ENCODE measurements at regions not wholly inside any gene's neighbourhood (a gene's known extent, or its start where the extent isn't known, plus 50 kb on each side); places are given as distances from the start of the nearest gene placed in this dataset.

DNA sequence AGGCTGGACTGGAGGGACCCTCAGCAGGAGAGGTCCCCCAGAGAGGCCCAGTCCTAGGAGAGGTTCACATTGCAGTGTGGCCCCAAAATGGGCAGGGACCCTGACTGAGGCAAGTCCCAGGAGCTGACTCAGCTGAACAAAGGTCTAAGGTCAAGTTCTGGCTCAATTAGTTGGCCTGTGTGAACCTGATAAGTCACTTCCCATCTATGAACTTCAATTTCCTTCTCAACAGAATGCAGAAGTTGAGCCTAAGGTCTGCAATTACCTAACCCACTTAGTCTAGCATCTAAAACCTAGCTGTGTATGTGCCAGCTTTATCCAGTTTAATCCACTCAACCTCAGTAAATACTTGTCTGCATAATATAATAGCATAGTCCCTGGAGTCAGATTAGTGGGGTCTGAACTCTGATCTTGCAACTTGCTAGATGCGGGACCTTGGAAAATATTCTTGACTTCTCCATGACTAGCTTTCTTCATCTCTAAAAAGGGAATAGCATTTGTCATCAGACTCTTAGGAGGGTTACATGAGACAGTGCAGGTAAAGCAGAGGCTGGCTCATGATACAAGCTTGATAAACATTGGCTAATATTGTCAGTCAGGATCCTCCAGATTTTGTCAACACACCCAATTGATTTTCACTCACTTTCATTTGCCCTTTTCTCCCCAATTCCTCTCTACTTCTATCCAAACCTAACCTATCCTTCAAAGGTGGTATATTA lies 465.5 kb downstream of the INSC start (continued):
- TF ChIP-seq, protein P1, sequence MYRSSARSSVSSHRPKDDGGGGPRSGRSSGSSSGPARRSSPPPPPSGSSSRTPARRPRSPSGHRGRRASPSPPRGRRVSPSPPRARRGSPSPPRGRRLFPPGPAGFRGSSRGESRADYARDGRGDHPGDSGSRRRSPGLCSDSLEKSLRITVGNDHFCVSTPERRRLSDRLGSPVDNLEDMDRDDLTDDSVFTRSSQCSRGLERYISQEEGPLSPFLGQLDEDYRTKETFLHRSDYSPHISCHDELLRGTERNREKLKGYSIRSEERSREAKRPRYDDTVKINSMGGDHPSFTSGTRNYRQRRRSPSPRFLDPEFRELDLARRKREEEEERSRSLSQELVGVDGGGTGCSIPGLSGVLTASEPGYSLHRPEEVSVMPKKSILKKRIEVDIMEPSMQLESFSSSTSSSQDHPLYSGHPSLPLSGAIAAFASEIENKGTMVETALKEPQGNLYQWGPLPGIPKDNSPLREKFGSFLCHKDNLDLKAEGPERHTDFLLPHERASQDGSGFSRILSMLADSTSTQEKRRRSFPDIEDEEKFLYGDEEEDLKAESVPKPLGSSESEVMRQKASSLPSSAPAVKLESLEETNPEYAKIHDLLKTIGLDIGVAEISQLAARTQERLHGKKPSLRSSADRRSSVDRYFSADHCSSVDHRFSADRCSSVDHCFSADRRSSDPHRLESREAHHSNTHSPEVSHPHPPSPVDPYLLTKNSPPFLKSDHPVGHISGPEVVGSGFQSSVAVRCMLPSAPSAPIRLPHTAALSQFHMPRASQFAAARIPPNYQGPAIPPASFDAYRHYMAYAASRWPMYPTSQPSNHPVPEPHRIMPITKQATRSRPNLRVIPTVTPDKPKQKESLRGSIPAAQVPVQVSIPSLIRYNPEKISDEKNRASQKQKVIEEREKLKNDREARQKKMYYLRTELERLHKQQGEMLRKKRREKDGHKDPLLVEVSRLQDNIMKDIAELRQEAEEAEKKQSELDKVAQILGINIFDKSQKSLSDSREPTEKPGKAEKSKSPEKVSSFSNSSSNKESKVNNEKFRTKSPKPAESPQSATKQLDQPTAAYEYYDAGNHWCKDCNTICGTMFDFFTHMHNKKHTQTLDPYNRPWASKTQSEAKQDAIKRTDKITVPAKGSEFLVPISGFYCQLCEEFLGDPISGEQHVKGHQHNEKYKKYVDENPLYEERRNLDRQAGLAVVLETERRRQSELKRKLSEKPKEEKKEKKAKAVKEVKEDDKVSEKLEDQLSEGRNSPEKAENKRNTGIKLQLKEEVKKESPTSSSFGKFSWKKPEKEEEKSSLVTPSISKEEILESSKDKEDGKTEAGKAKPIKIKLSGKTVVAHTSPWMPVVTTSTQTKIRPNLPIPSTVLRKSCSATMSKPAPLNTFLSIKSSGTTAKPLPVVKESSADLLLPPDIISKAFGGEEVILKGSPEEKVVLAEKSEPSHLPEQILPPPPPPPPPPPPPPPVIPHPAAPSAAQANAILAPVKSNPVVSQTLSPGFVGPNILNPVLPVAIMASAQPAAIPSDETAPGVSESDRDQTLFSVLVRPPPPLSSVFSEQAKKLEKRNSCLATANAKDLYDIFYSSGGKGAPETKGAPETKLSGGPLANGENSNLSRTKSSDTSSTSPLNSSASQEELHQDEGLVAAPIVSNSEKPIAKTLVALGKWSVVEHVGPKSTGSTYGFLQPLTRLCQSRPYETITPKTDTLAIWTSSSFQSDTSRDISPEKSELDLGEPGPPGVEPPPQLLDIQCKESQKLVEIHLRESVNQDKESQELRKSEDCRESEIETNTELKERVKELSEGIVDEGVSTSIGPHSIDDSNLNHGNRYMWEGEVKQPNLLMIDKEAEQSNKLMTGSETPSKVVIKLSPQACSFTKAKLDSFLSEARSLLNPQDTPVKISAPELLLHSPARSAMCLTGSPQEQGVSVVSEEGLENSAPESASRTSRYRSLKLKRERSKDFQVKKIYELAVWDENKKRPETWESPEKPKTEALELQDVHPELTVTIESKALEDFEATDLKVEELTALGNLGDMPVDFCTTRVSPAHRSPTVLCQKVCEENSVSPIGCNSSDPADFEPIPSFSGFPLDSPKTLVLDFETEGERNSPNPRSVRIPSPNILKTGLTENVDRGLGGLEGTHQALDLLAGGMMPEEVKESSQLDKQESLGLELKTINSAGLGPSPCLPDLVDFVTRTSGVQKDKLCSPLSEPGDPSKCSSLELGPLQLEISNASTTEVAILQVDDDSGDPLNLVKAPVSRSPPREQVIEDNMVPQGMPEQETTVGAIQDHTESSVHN (IDR thresholded peaks at IDR 0.05; ENCODE audit: borderline replicate concordance in 1 of 2, low read depth in 1 of 2), result no peak
- TF ChIP-seq NEUROD1 (IDR thresholded peaks at IDR 0.05; ENCODE audit: borderline replicate concordance, low read depth, low read length, partially characterized antibody), result no peak
- no peak for TF ChIP-seq MEF2A (IDR thresholded peaks at IDR 0.05; ENCODE audit: control insufficient read depth, low read depth, low read length)
- peak; percentile 24; the same call in 1 of the 2 replicates for TF ChIP-seq STAT5A (IDR thresholded peaks at IDR 0.05; ENCODE audit: borderline replicate concordance, low read length)
- TF ChIP-seq KLF10 (CRISPR knock-in tag; IDR thresholded peaks at IDR 0.05), result no peak
- TF ChIP-seq MEIS2 (IDR thresholded peaks at IDR 0.05; ENCODE audit: partially characterized antibody), result peak; percentile 15
- TF ChIP-seq POLR2H (tag; IDR thresholded peaks at IDR 0.05; ENCODE audit: low read depth), result no peak
- no peak for TF ChIP-seq GTF2A2 (tag; IDR thresholded peaks at IDR 0.05)
- TF ChIP-seq EZH2 (IDR thresholded peaks at IDR 0.05; ENCODE audit: borderline replicate concordance, low read depth, low read length), result no peak
- no peak for TF ChIP-seq SIN3B (IDR thresholded peaks at IDR 0.05; ENCODE audit: low read depth)
- TF ChIP-seq NR2C2 (CRISPR knock-in tag; IDR thresholded peaks at IDR 0.05), result peak; percentile 80; the same call in 1 of the 2 replicates
- TF ChIP-seq NR2C2 (tag; IDR thresholded peaks at IDR 0.05), result peak; percentile 85
- TF ChIP-seq POLR2AphosphoS2 (IDR thresholded peaks at IDR 0.05; ENCODE audit: low read length), result no peak
- TF ChIP-seq, protein P2, sequence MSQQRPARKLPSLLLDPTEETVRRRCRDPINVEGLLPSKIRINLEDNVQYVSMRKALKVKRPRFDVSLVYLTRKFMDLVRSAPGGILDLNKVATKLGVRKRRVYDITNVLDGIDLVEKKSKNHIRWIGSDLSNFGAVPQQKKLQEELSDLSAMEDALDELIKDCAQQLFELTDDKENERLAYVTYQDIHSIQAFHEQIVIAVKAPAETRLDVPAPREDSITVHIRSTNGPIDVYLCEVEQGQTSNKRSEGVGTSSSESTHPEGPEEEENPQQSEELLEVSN (IDR thresholded peaks at IDR 0.05; ENCODE audit: borderline replicate concordance in 1 of 2, extremely low read depth in 1 of 2, insufficient read depth in 1 of 2, insufficient read length in 1 of 2, low read depth in 1 of 2, low read length in 1 of 2, poor library complexity in 1 of 2, severe bottlenecking in 1 of 2), result no peak
- TF ChIP-seq CBFA2T3 (IDR thresholded peaks at IDR 0.05), result peak; percentile 81
- TF ChIP-seq ZNF316 (IDR thresholded peaks at IDR 0.05), result peak; percentile 94
- TF ChIP-seq SMARCA4 (IDR thresholded peaks at IDR 0.05), result peak; percentile 73
- TF ChIP-seq ILF3 (IDR thresholded peaks at IDR 0.05; ENCODE audit: borderline replicate concordance), result no peak
- no peak for TF ChIP-seq RUNX1 (IDR thresholded peaks at IDR 0.05; ENCODE audit: low read depth)
